OCI-LY7 (cell line): ENCODE measurements at regions not wholly inside any gene's neighbourhood (a gene's known extent, or its start where the extent isn't known, plus 50 kb on each side); places are given as distances from the start of the nearest gene placed in this dataset.
"Not testable (repeated sequence)": the region's sequence is repeated elsewhere in the genome, so short reads cannot be mapped to it uniquely, and the experiment has no call there.

Experiments used
- CTCF ChIP-seq: fragments of 200-600 bp; sonication (generic); conservative IDR thresholded peaks from 2 replicates; pipeline ENCODE4 v1.5.1; 2014; ENCODE audit warnings: mild to moderate bottlenecking, antibody characterized with exemption, low read length, moderate library complexity, mixed read lengths
- EZH2phosphoT487 ChIP-seq: fragments of 200-600 bp; sonication (generic); IDR thresholded peaks from 2 replicates; pipeline ENCODE4 v1.6.1; 2018; ENCODE audit warnings: low read depth, borderline replicate concordance, mild to moderate bottlenecking, mixed run types, antibody characterized with exemption, low read length, moderate library complexity, mixed read lengths

- TF ChIP-seq CTCF, EZH2phosphoT487: not testable (repeated sequence)
These were observed 212.6 kb upstream of the LRRTM4 start for GRCh38 chr2:77734662-77735340.
